T-helper 1 cell treated with Interleukin-12 subunit alpha and Interleukin-12 subunit beta and Interleukin-4 antibody, amounts not matched to agents 30 ng/mL and 1 ng/mL, for 36 hours (primary cell): ENCODE measurements at regions not wholly inside any gene's neighbourhood (a gene's known extent, or its start where the extent isn't known, plus 50 kb on each side); places are given as distances from the start of the nearest gene placed in this dataset.
"Not testable (repeated sequence)": the region's sequence is repeated elsewhere in the genome, so short reads cannot be mapped to it uniquely, and the experiment has no call there.

Source experiments
- intact Hi-C: fragments of 100-400 bp; cut with micrococcal nuclease; formaldehyde crosslinking; loops from one replicate; pipeline ENCODE4 v1.15.1; 2024

- intact Hi-C loops = no loop called here
Observed at GRCh38 chr4:82194329-82194728, 179.5 kb downstream of the HNRNPD start.

GRCh38 chr4:82192017-82192673 lies 181.6 kb downstream of the HNRNPD start:
- intact Hi-C loops = no loop called here

- intact Hi-C loops = no loop called here
Observed at GRCh38 chr4:82181789-82182188, 192.0 kb downstream of the HNRNPD start.

- intact Hi-C loops = no loop called here
Observed at GRCh38 chr4:82172186-82172585, 201.6 kb downstream of the HNRNPD start.

- intact Hi-C loops = no loop called here
Observed at GRCh38 chr4:82171531-82172155, 202.1 kb downstream of the HNRNPD start.

- intact Hi-C loops = no loop called here
Observed at GRCh38 chr4:82149750-82150149, 224.0 kb downstream of the HNRNPD start.

- intact Hi-C loops = no loop called here
Observed at GRCh38 chr4:82145850-82146249, 227.9 kb downstream of the HNRNPD start.

- intact Hi-C loops = no loop called here
Observed at GRCh38 chr4:82140422-82140821, 233.4 kb downstream of the HNRNPD start.

- intact Hi-C loops = no loop called here
Observed at GRCh38 chr4:82139287-82139686, 234.5 kb downstream of the HNRNPD start.

GRCh38 chr4:82138374-82138773 lies 235.4 kb downstream of the HNRNPD start:
- intact Hi-C loops = no loop called here

- intact Hi-C loops = no loop called here
Observed at GRCh38 chr4:82136161-82136801, 237.5 kb downstream of the HNRNPD start.

- intact Hi-C loops = no loop called here
Observed at GRCh38 chr4:82128355-82128754, 245.4 kb downstream of the HNRNPD start.

GRCh38 chr4:82126512-82127040 lies 247.2 kb downstream of the HNRNPD start:
- intact Hi-C loops = no loop called here

GRCh38 chr4:82125787-82126297 lies 247.9 kb downstream of the HNRNPD start:
- intact Hi-C loops = no loop called here

- intact Hi-C loops = no loop called here
Observed at GRCh38 chr4:82124932-82125786, 248.6 kb downstream of the HNRNPD start.

- intact Hi-C loops = no loop called here
Observed at GRCh38 chr4:82124365-82124764, 249.4 kb downstream of the HNRNPD start.

- intact Hi-C loops = no loop called here
Observed at GRCh38 chr4:82123934-82124333, 249.9 kb downstream of the HNRNPD start.

GRCh38 chr4:82115183-82115582 lies 258.6 kb downstream of the HNRNPD start:
- intact Hi-C loops = not testable (repeated sequence)

- intact Hi-C loops = no loop called here
Observed at GRCh38 chr4:82108506-82108905, 265.3 kb downstream of the HNRNPD start.

- intact Hi-C loops = no loop called here
Observed at GRCh38 chr4:82104578-82104977, 269.2 kb downstream of the HNRNPD start.

- intact Hi-C loops = no loop called here
Observed at GRCh38 chr4:82099928-82100579, 273.7 kb downstream of the HNRNPD start.
